ENCODE measurements at regions not wholly inside any gene's neighbourhood (a gene's known extent, or its start where the extent isn't known, plus 50 kb on each side); places are given as distances from the start of the nearest gene placed in this dataset.

- Histone ChIP-seq H3K4me3 (no peak overlapping the region), H3K36me3 (ENCODE audit: insufficient read depth, low read length) (no peaks in the 10 kb centered on the region), H3K27ac (no peak overlapping the region), H3K9ac (ENCODE audit: insufficient read length) (no peak overlapping the region), H3K9me3 (ENCODE audit: low read depth, low read length) (no peaks in the 10 kb centered on the region)
- no peak for DNase-seq (ENCODE audit: low read depth, low spot score)
- TF ChIP-seq EZH2 (IDR thresholded peaks at IDR 0.05), result no peak
- TF ChIP-seq POLR2AphosphoS5 (IDR thresholded peaks at IDR 0.05; ENCODE audit: borderline replicate concordance, low read depth, low read length), result no peak
- no peak for TF ChIP-seq FOXP2 (optimal IDR thresholded peaks at IDR 0.05; ENCODE audit: control extremely low read depth, extremely low read length, insufficient read depth)
Measured at GRCh38 chr13:91154558-91155353, 192.7 kb upstream of the MIR17HG start.

GRCh38 chr13:91155512-91156114 is 191.9 kb upstream of the MIR17HG start:
- no peak overlapping the region for H3K4me3 ChIP-seq
- DNase-seq (ENCODE audit: low read depth, low spot score), result no peak

DNA sequence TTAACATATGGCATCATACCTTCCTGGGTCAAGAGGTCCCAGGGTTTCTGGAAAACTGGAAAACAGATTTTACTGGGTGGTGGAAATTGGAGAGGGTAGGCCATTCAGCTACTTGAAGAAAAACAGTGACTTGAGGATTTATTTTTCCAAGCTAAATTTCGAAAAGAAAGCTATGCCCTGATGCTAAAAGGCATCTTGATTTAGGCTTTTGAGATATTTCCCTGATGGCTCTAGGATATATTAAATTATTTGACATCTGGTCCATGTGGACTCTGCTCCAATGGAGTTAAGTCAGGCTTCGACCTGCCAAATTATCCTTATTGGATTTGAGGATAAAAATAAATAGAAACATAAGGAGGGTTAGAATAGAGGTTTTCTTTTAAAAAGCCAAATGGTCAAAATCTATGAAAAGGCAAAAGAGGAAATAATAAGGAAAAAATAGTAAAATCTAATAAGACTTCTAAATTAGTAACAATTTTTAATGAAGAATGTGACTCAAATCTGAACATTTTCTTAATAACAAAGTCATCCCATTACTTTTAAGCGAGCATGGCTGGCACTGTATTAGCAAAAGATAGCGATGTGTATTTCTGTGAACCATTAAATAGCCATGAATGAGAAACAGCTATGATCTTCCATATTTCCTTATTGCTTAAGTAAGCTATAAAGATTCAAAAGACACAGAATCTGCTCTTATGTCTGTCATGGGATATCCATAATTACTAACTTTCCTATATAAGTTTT is 190.0 kb upstream of the MIR17HG start:
- DNase-seq (ENCODE audit: low read depth, low spot score), result no peak

More at GRCh38 chr13:91155512-91156114, 191.9 kb upstream of the MIR17HG start:
- H3K9ac ChIP-seq (ENCODE audit: insufficient read length), result no peak overlapping the region
- no peak overlapping the region for H3K27ac ChIP-seq
- no peaks in the 10 kb centered on the region for H3K36me3 ChIP-seq (ENCODE audit: insufficient read depth, low read length)
- TF ChIP-seq EZH2 (IDR thresholded peaks at IDR 0.05), result no peak
- no peak for TF ChIP-seq POLR2AphosphoS5 (IDR thresholded peaks at IDR 0.05; ENCODE audit: borderline replicate concordance, low read depth, low read length)
- no peak for TF ChIP-seq FOXP2 (optimal IDR thresholded peaks at IDR 0.05; ENCODE audit: control extremely low read depth, extremely low read length, insufficient read depth)
- H3K9me3 ChIP-seq (ENCODE audit: low read depth, low read length), result no peaks in the 10 kb centered on the region

GRCh38 chr13:91158017-91158395 is 189.5 kb upstream of the MIR17HG start:
- no peak overlapping the region for H3K27ac ChIP-seq
- H3K9ac ChIP-seq (ENCODE audit: insufficient read length), result no peak overlapping the region
- TF ChIP-seq POLR2AphosphoS5 (IDR thresholded peaks at IDR 0.05; ENCODE audit: borderline replicate concordance, low read depth, low read length), result no peak
- no peak for TF ChIP-seq EZH2 (IDR thresholded peaks at IDR 0.05)
- TF ChIP-seq FOXP2 (optimal IDR thresholded peaks at IDR 0.05; ENCODE audit: control extremely low read depth, extremely low read length, insufficient read depth), result no peak
- no peak overlapping the region for H3K4me3 ChIP-seq
- H3K9me3 ChIP-seq (ENCODE audit: low read depth, low read length), result no peaks in the 10 kb centered on the region
- no peak for DNase-seq (ENCODE audit: low read depth, low spot score)
- no peaks in the 10 kb centered on the region for H3K36me3 ChIP-seq (ENCODE audit: insufficient read depth, low read length)

More for the DNA sequence above, 190.0 kb upstream of the MIR17HG start:
- H3K9ac ChIP-seq (ENCODE audit: insufficient read length), result no peak overlapping the region
- no peaks in the 10 kb centered on the region for H3K36me3 ChIP-seq (ENCODE audit: insufficient read depth, low read length)
- no peaks in the 10 kb centered on the region for H3K9me3 ChIP-seq (ENCODE audit: low read depth, low read length)
- H3K4me3 ChIP-seq, result no peak overlapping the region
- no peak for TF ChIP-seq EZH2 (IDR thresholded peaks at IDR 0.05)
- TF ChIP-seq POLR2AphosphoS5 (IDR thresholded peaks at IDR 0.05; ENCODE audit: borderline replicate concordance, low read depth, low read length), result no peak
- no peak for TF ChIP-seq FOXP2 (optimal IDR thresholded peaks at IDR 0.05; ENCODE audit: control extremely low read depth, extremely low read length, insufficient read depth)
- no peak overlapping the region for H3K27ac ChIP-seq

GRCh38 chr13:91162180-91162579 is 185.3 kb upstream of the MIR17HG start:
- no peaks in the 10 kb centered on the region for H3K36me3 ChIP-seq (ENCODE audit: insufficient read depth, low read length)
- H3K9me3 ChIP-seq (ENCODE audit: low read depth, low read length), result no peaks in the 10 kb centered on the region
- no peak overlapping the region for H3K4me3 ChIP-seq
- TF ChIP-seq EZH2 (IDR thresholded peaks at IDR 0.05) (no peak), FOXP2 (optimal IDR thresholded peaks at IDR 0.05; ENCODE audit: control extremely low read depth, extremely low read length, insufficient read depth) (no peak)
- no peak for DNase-seq (ENCODE audit: low read depth, low spot score)
- H3K9ac ChIP-seq (ENCODE audit: insufficient read length), result no peak overlapping the region
- H3K27ac ChIP-seq, result no peak overlapping the region

DNA sequence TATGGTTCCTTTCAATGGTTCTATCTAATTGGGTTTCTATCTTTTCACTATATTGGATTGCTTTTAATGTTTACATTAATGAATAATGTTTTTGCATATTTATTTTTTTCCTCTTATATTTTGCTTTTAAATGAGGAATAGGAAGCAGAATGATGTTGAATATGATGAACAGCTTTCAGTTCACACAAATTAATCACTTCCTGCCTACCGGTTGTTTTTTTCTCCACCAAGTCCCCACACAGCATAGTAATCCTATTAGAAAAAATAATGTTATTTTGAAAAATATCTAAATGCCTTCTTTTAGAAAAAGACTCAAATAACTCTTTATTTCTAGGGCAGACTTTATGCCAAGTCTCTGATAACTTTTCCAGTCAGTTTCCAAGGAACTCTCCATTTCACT is 184.9 kb upstream of the MIR17HG start:
- TF ChIP-seq POLR2AphosphoS5 (IDR thresholded peaks at IDR 0.05; ENCODE audit: borderline replicate concordance, low read depth, low read length) (no peak), FOXP2 (optimal IDR thresholded peaks at IDR 0.05; ENCODE audit: control extremely low read depth, extremely low read length, insufficient read depth) (no peak), EZH2 (IDR thresholded peaks at IDR 0.05) (no peak)
- Histone ChIP-seq H3K4me3 (no peak overlapping the region), H3K27ac (no peak overlapping the region), H3K9me3 (ENCODE audit: low read depth, low read length) (no peaks in the 10 kb centered on the region), H3K36me3 (ENCODE audit: insufficient read depth, low read length) (no peaks in the 10 kb centered on the region), H3K9ac (ENCODE audit: insufficient read length) (no peak overlapping the region)
- DNase-seq (ENCODE audit: low read depth, low spot score), result no peak

- no peaks in the 10 kb centered on the region for H3K9me3 ChIP-seq (ENCODE audit: low read depth, low read length)
- TF ChIP-seq POLR2AphosphoS5 (IDR thresholded peaks at IDR 0.05; ENCODE audit: borderline replicate concordance, low read depth, low read length) (no peak), EZH2 (IDR thresholded peaks at IDR 0.05) (no peak), FOXP2 (optimal IDR thresholded peaks at IDR 0.05; ENCODE audit: control extremely low read depth, extremely low read length, insufficient read depth) (no peak)
- no peak for DNase-seq (ENCODE audit: low read depth, low spot score)
Measured at GRCh38 chr13:91165758-91166157, 181.7 kb upstream of the MIR17HG start.

More at GRCh38 chr13:91165758-91166157, 181.7 kb upstream of the MIR17HG start:
- no peak overlapping the region for H3K27ac ChIP-seq
- no peak overlapping the region for H3K9ac ChIP-seq (ENCODE audit: insufficient read length)
- H3K36me3 ChIP-seq (ENCODE audit: insufficient read depth, low read length), result no peaks in the 10 kb centered on the region
- no peak overlapping the region for H3K4me3 ChIP-seq
